Stimulated activated CD4-positive, alpha-beta T cell treated with anti-CD3 and anti-CD28 coated beads, Interleukin-12 subunit alpha, Interleukin-12 subunit beta, amount 100 ng/mL, for 48 hours (primary cell): ENCODE measurements at regions not wholly inside any gene's neighbourhood (a gene's known extent, or its start where the extent isn't known, plus 50 kb on each side); places are given as distances from the start of the nearest gene placed in this dataset.

Experiments used
- DNase-seq, 3 donors: peaks; one replicate each; pipeline ENCODE4 v3.0.0-alpha.2; 2020; ENCODE audit warnings: low read depth in 2 of 3, low spot score in 1 of 3

DNA sequence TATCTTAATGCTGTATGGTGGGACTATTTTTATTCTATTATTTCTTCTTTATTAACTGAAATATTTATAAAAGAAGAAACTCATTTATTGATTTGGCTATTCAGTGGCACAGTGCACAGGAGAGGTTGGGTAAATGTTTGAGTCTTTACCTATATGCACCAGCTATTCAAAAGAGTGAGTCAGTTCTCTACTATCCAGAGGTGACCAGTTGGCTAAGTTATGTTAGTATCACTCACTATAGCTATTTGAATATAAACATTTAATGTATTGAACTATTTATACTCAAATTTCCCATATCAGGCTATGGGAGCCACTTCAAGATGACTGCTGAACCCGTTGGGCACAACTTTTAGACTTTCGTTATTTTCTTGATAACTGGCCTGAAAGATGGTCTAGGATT lies 106.1 kb upstream of the VEGFC start:
- no peak for DNase-seq

DNA sequence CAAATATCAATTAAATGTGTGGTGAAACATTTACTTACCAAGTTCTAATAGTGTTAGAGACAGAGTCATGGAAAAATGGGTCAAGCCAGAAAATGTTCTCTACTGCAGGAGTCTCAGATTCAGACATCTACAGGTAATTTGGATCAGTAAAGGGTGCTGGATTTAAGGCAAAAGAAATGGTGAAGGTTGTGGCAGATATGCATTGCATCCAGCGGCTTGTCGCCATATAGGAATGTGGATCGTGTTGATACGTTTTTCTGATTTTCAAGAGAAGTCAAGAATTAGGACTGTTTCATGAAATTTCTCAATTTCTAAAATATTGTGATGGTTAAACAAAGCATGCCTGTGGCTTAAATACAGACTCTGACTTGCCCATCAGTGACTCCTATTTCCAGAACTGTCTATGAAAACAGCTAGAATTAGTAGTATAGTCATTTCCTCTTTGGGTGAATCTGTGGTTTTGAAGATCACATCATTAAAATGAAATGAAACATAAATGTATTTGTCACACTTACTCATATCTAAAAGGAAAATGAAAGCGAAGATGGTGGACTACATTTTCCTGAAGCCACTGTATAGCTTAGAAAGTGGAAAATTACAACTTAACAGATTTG lies 110.1 kb upstream of the VEGFC start:
- DNase-seq: no peak

DNA sequence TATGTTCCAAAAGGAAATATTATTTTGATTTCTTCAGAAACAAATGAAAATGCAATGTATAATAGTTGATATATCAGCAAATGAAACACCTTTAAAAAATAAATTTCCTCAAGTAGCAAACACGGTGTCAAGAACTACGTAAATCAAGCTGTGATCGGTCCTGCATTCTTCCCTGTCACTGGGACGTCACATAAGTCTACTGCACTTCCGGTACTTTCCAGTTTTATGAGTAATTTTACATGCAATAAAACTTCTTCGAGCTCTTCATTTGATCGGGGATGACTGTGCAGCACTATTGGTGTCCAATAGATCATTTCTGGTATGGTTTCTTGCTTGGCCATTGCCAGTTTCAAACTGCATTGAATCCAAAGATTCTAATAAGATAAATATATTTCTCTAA lies 114.0 kb upstream of the VEGFC start:
- no peak for DNase-seq

DNA sequence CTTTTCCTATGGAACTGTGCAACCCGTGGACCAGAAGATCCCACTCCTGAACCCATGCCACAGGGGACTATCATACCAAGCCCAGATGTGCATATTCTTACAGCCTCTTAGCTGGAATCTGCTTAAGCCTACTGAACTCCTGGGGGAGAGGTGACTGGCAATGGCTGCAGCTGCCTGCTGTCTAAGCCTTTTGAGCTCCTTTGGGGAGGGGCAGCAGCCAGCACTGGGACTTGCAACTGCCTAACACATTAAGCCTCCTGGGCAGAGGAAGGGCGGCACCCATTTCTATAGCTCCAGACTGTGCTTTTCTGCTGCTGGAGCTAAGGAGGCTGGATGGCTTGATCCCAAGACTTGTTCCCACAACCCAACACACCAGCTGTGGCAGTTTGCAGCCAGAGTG lies 117.9 kb upstream of the VEGFC start:
- no peak for DNase-seq

DNA sequence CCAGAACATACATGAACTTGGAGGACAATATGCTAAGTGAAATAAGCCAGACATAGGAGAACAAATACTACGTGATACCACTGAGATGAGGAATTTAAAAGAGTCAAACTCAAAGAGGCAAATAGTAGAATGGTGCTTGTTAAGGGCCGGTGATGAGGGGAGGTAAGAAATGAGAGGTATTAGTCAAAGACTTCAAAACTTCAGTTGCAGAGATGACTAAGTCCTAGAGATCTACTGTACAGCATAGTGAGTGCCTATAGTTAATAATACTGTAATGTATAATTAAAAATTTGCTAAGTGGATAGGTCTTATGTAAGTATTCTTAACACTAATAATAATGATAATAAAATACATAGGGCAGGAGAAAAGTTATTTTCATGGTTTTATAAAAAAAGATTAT lies 126.9 kb upstream of the VEGFC start:
- no peak for DNase-seq

DNA sequence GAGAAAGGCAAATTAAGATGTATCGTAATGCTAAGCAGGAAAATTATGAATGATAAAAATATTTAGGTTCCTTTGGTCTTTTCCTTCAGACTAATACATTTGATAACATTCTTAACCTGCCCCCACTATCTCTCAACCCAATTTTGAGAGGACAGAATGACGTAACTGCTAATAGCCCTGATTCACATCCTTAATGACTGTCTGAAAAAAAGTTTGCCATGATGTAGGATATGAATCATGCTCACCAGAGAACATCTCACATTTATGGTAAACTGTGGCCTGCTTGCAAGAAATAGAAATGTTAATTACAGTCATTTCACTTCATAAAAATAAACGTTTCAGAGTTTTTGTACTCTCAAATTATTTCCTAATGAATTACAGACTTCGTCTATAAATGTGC lies 128.0 kb upstream of the VEGFC start:
- DNase-seq: no peak

DNA sequence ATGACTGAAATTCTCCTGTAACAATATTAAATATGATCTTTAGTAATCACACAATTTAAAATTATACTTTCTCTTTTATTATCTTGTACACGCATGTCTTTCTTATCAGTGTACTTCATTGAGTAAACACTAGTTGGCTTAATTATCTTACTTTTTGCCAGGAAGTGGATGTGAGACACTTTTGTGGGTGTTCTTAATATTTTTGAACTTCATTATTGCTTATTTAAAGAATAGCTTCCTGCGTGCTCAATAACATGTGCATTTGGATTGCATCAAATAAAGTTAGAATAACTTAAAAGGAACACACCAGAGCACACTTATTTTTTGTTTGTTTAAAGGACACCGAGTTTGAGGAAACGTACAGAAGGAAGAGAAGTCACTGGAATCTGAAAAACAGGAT lies 128.5 kb upstream of the VEGFC start:
- DNase-seq: no peak

DNA sequence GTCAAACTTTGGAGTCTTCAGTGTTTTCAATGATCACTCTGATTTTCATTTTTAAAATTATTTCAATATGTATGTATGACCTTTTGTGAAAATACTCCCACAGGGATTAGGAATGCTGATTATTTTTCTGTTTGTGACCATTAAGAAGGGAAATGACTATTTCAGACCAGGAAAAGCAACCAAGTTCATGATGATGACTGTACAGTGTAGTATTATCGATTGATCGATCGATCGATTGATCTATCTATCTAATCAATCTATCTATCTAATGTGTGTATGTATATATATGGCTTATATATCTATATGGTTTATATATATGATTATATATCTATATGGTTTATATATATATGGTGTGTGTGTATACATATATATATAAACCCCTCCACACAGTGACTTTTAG lies 131.5 kb upstream of the VEGFC start:
- no peak for DNase-seq

DNA sequence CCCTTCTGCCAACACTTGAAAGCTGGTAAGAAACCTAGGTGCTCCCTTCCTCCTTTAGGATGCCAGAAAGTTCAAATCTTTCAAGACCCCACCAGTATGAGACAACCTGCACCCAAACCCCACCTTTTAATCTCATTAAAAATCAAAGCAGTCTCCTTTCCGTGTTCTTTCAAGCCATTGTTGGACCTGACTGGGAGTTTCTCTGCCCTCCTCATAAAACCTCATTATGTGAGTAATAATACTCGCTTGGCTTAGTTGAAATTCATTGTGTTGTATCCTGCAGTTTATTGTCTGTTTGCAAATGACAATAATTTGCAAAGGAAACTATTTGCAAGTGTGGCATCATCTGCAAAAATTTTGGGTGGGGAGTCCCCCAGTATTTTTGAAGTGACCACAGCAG lies 133.2 kb upstream of the VEGFC start:
- DNase-seq: no peak

DNA sequence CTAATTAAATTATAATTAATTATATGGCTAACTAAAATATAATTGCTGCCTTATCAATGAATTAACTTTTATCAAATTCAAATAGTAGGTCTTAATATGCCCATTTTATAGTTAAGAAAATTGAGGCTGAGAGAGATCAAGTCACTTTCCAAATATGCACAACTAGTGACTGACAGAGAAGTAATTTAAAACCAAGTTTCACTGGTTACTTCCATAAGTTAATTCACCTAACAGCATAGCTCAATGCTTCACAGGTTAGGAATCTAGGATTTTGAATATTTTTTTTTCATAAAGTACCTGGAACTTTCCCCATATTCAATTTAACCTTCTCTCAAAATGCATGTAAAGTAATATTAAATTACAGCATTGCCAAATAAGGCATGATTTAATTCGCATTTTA lies 134.4 kb upstream of the VEGFC start:
- no peak for DNase-seq

DNA sequence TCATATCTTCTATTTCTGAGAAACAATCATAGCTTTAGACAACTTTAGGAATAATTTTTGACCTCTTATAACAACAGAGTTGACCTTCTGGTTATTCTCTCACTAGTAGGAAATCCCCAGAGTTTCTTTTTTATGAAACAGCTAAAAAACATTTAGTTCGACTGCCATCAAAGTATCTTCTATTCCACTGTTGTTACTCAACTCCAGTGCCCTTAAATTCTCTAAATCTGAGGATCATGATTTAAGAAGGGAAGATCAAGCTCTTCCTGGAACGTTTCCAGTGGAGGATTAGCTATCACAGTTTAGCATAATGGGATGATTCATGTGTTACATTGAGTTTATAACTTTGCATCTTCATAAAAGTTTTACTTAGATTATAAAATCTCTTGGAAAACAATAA lies 134.9 kb upstream of the VEGFC start:
- DNase-seq: no peak

DNA sequence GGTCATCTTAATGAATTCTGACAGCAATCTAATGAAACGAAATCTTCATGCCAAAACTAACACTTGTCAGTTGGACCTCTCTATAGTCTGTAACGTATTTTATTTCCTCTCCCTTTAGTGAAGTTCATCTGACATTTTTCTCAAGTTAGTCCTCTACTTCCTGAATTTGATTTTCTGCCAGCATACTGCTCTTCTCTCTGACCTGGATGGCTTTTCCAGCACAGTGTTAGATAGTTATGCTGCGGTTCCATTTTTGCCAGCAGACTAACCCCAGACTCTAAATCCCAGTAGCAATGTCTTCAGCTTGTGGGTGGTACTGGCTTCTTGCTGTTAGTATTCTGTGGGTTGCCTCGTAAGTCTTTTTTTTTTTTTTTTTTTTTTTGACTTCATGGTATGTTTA lies 146.7 kb upstream of the VEGFC start:
- DNase-seq: no peak

DNA sequence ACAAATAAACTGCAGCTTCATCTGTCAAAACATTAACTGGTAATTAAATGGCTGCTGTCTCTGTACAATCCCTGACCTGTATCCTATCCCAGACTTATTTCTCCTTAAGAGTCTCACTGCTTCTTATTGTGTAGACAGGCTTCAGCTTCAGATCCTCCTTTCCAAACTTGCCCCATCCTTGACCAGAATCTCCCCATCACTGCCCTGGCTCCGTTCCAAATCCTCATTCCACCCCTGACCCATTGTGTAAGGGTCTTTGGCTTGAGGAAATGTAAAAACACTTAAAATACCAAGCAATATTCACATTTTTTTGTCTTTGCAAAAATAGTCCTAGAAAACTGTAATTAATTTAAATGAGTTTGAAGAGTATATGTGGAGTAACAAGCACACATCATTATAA lies 152.6 kb upstream of the VEGFC start:
- no peak for DNase-seq

DNA sequence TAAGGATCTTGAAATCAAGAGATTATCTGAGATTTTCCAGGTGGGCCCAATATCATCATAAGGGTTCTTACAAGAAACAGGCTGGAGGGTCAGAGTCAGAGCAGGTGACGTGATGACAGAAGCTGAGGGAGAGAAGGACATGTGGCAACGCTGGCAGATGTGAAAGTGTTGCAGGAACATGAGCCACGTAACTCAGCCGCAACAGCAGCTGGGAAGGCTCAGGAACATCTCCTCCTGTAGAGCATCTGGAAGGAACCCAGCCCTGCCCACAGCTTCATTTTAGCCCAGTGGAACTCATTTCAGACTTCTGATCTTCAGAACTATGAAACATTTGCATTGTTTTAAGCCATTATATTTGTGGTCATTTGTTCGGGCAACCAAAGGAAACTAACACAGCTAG lies 156.3 kb upstream of the VEGFC start:
- no peak for DNase-seq

DNA sequence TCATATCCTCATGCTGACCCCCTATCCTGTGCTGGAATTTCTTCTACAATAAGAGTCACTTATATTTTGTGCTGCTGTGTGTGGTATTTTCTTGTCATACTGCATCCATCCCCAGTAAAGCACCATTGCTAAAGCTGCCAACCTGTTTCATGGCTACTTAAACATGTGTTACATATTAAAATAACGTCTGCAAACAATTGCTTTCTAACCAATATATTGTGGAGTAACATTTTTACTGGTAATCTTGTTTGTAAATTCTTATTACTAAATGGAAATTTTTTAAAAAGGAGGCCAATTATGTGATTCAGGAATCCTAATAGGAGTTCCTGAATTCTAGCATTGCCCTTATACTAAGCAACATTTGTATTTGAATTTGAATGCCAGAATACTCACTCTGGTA lies 160.3 kb upstream of the VEGFC start:
- no peak for DNase-seq

DNA sequence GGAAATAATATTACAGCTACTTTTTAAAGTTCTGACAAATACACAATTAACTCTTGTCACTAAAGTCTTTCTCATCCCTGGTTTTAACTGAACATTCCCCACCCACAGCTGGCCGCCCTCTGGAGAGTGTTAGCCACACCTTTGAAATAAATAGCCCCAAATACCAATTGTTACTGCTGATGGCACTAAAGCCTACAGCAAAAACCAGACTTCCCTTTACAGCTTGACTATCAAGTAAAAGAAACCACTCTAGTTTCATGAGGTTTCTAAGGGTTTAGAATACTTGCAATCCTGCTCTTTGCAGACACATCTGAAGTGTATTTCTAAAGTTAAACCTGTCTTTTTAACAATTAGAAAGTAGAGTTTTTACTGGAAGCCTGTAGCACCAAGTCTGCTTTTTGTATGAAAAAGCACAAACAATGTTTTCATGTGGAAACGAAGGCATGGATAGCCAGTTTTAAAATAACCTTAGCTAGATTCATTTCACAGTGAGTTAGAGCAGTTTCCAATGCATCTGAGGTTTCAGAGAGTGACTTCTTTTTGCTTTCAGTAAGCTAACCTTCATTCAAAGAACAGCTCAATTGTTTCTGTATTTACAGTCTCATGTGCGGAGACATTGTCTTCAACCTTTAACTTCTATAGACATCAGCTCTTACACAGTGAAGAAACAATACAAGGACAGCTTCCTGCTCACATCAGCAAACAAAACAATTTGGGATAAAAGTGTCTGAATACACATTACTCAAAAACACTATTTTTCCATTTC lies 164.8 kb upstream of the VEGFC start:
- no peak for DNase-seq

DNA sequence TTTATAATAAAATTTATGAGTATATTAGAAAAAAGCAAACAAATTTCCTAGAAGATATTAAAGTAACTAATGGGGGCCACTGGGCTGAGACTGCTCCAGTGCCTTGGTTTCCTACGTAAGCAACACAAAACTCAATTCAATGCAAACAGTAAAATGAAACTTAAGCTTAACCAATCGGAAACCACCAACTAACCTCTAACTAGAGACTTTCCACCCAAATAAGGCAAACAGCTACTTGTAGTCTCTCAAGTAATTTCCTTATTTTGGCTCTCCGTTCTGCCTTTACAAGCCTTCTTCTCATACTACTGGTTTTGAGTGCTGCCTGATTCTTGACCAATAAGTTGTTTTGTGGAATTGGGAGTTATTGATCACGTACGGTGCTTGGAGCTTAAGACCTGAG lies 167.3 kb upstream of the VEGFC start:
- no peak for DNase-seq

DNA sequence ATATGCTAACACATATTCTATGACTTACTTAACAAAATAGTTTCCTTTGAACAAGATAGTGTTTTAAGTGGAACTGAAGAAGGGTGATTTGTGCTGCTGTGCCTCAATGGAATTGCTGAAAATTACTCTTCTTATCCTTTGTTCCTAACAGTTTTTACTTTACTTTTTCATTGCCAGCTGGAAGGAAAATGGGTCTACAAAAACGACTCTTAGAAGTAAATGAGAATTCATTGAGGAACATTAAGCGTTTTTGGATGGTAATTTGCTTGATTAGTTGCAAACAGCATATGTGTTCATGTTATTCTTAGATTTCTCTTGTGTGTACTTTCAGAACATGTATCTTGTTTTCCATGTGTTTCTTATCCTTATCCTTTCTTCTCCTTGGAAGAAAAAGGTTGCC lies 170.4 kb upstream of the VEGFC start:
- DNase-seq: no peak

DNA sequence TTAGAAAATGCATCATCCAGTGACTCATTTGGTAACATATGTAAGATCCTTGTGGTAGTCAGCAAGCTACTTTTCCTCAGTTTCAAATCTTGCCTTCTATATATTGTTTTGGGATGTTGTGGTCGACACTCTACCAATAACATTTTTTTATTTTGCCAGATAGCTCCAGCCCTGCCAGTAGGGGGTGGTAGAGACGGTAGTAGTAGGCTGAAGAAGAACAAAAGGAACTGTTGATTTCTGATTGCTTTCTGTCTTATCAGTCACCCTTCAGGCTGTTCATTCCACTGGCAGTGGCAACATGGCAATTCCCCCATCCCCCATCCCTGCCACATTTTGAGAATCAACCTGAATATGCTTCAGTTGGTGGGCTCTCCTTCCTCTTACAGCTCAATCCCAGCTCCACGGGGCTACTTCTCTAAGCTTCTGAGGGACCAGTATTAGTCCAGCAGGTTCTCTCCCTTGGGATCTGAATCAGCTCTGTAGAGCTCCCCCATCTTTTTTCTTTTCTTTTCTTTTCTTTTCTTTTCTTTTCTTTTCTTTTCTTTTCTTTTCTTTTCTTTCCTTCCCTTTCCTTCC lies 171.5 kb upstream of the VEGFC start:
- DNase-seq: no peak

DNA sequence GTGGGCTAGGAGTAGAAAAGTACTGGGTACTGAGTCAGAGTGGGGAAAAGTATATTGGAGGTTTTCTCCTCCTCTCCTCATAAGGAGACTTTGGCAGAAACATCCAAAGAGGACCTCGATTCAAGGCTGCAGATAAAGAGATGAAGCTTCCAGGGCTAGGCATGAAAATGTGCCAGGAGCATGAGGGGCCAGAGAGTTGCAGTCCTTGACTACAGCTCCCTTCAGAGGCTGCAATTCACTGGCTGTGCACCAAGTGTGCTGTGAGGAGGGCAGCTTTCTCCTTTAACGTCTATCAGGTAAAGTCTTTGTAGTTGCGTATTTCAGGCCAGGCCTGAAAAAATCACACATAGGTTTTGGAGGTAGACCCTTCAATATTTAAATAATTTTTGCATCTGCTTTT lies 174.9 kb upstream of the VEGFC start:
- no peak for DNase-seq

DNA sequence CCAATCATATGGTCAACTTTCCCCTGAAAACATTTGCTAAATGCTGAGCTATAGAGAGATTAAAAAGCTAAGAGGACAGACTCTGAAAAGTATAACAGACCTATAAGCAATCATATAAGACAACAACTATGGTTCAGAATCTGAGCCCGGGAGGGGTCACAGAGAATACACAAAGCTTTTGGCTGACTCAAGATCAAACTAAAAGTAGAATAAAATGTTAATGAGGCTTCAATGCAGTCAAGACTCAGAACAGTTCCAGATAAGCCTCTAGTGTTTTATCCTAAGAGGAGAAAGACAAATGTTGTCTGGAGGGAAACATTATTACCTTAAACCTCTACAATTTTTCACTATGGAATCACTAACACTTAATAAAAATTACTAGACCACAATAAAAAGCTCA lies 175.4 kb upstream of the VEGFC start:
- no peak for DNase-seq

DNA sequence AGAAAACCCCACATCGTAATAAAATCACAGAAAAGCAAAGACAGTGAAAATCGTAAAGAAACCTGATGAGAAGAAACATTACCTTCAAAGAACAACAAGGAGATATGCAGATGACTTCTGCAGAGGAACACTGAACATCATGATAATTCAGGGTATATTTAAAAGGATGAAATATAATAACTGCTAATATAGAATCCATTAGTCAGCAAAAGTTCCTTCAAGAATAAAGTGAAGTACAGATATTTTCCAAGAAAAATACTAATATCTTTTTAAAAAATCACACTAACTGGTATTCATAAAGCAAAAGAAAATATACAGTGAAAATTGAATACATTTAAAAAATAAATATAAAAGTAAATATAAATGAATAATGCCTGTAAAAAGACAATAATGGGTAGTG lies 176.3 kb upstream of the VEGFC start:
- no peak for DNase-seq

DNA sequence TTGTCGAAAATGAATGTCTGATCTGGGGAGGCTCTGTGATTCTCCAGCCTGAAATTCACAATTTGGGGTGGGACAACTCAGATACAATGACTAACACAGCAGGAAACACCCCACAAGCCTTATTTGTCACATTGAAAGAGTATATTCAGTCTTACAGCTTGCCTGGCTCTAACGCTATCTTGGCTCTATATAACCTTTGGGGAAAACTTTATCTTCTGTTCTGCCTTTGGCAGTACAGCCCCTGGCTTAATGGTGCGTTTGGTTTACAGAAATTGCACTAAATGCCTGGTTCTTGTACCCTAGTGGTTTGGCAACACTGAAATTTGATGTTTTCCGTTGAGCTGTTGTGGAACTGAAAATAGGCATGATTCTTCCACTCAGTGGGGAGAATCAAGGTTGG lies 178.1 kb upstream of the VEGFC start:
- DNase-seq: no peak
